ENCODE measurements at regions not wholly inside any gene's neighbourhood (a gene's known extent, or its start where the extent isn't known, plus 50 kb on each side); places are given as distances from the start of the nearest gene placed in this dataset.

- no peak for DNase-seq
Measured at GRCh38 chr2:19131871-19132270, 226.6 kb downstream of the OSR1 start.

- DNase-seq, result no peak
Measured at GRCh38 chr2:19128148-19128547, 230.3 kb downstream of the OSR1 start.

- no peak for DNase-seq
Measured at GRCh38 chr2:19127616-19128015, 230.8 kb downstream of the OSR1 start.

GRCh38 chr2:19125901-19126680 is 232.3 kb downstream of the OSR1 start:
- no peak for DNase-seq

- DNase-seq, result no peak
Measured at GRCh38 chr2:19124135-19124534, 234.3 kb downstream of the OSR1 start.

- DNase-seq, result no peak
Measured at GRCh38 chr2:19123556-19123955, 234.9 kb downstream of the OSR1 start.

- no peak for DNase-seq
Measured at GRCh38 chr2:19122220-19122619, 236.2 kb downstream of the OSR1 start.

- no peak for DNase-seq
Measured at GRCh38 chr2:19120941-19121750, 237.3 kb downstream of the OSR1 start.

GRCh38 chr2:19120181-19120580 is 238.2 kb downstream of the OSR1 start:
- no peak for DNase-seq

- no peak for DNase-seq
Measured at GRCh38 chr2:19119326-19120001, 239.0 kb downstream of the OSR1 start.

GRCh38 chr2:19116918-19117317 is 241.5 kb downstream of the OSR1 start:
- no peak for DNase-seq

GRCh38 chr2:19114754-19115231 is 243.6 kb downstream of the OSR1 start:
- DNase-seq, result no peak

GRCh38 chr2:19114126-19114525 is 244.3 kb downstream of the OSR1 start:
- no peak for DNase-seq

GRCh38 chr2:19111354-19111753 is 247.1 kb downstream of the OSR1 start:
- DNase-seq, result no peak

GRCh38 chr2:19109518-19109917 is 248.9 kb downstream of the OSR1 start:
- no peak for DNase-seq

- no peak for DNase-seq
Measured at GRCh38 chr2:19106376-19106775, 252.0 kb downstream of the OSR1 start.

GRCh38 chr2:19104503-19104902 is 253.9 kb downstream of the OSR1 start:
- no peak for DNase-seq

- no peak for DNase-seq
Measured at GRCh38 chr2:19102696-19103423, 255.6 kb downstream of the OSR1 start.

- no peak for DNase-seq
Measured at GRCh38 chr2:19101968-19102367, 256.5 kb downstream of the OSR1 start.

GRCh38 chr2:19100570-19100969 is 257.9 kb downstream of the OSR1 start:
- no peak for DNase-seq

- no peak for DNase-seq
Measured at GRCh38 chr2:19099181-19099580, 259.2 kb downstream of the OSR1 start.

- DNase-seq, result no peak
Measured at GRCh38 chr2:19098467-19099160, 259.8 kb downstream of the OSR1 start.
